ENCODE measurements at regions not wholly inside any gene's neighbourhood (a gene's known extent, or its start where the extent isn't known, plus 50 kb on each side); places are given as distances from the start of the nearest gene placed in this dataset.

- DNase-seq = no peak
Observed at GRCh38 chr7:12085516-12085915, 125.6 kb upstream of the TMEM106B start.

- no peak for DNase-seq
Observed at GRCh38 chr7:12089951-12090756, 120.9 kb upstream of the TMEM106B start.

GRCh38 chr7:12090757-12091221 is 120.3 kb upstream of the TMEM106B start:
- DNase-seq = no peak

- DNase-seq = no peak
Observed at GRCh38 chr7:12091231-12091630, 119.9 kb upstream of the TMEM106B start.

- no peak for DNase-seq
Observed at GRCh38 chr7:12092499-12093130, 118.5 kb upstream of the TMEM106B start.

GRCh38 chr7:12093365-12093764 is 117.7 kb upstream of the TMEM106B start:
- DNase-seq = no peak

- DNase-seq = no peak
Observed at GRCh38 chr7:12094365-12094921, 116.7 kb upstream of the TMEM106B start.

- DNase-seq = no peak
Observed at GRCh38 chr7:12102126-12102525, 109.0 kb upstream of the TMEM106B start.

DNA sequence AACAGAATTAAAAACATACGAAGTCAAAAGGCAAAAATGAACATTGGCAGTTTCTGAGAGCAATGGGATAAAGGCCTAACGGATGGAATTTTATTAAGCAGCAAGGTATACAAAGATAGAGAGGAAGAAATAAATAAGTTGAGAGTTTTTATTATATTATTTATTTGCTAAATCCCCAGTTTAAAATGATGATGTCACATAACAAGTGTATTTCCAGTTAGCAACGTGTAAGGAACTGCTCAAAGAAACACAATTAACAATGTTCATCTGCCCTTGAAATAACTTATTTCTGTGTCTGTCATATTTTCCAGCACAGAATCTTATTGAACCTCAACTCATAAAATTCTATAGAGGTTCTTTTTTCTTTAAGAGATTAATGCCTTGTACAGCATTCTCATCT is 108.6 kb upstream of the TMEM106B start:
- DNase-seq = no peak

DNA sequence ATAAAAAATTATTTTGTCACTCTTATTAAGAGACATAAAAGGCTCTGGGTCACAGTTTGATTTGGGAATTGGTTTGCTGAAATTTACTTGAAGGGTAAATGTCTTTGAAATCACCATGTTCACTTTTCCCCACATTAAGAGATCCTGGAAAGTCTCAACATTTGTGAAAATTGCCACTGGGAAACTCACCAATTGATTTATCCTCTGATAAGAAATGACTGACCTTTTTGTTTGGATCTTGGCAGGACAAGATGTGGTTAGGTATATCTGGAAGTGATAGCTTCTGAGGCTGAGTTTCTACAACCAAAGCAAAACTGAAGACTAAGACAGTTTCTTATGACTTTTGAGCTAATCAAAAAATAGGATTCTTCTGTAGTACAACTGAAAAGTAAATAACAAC is 107.1 kb upstream of the TMEM106B start:
- DNase-seq = no peak

GRCh38 chr7:12107381-12107780 is 103.7 kb upstream of the TMEM106B start:
- no peak for DNase-seq

- no peak for DNase-seq
Observed at GRCh38 chr7:12107841-12108254, 103.2 kb upstream of the TMEM106B start.

GRCh38 chr7:12110425-12110824 is 100.7 kb upstream of the TMEM106B start:
- no peak for DNase-seq

- peak; percentile 80 for DNase-seq
Observed at GRCh38 chr7:12111422-12112405, 99.4 kb upstream of the TMEM106B start.

GRCh38 chr7:12117170-12117569 is 93.9 kb upstream of the TMEM106B start:
- no peak for DNase-seq

DNA sequence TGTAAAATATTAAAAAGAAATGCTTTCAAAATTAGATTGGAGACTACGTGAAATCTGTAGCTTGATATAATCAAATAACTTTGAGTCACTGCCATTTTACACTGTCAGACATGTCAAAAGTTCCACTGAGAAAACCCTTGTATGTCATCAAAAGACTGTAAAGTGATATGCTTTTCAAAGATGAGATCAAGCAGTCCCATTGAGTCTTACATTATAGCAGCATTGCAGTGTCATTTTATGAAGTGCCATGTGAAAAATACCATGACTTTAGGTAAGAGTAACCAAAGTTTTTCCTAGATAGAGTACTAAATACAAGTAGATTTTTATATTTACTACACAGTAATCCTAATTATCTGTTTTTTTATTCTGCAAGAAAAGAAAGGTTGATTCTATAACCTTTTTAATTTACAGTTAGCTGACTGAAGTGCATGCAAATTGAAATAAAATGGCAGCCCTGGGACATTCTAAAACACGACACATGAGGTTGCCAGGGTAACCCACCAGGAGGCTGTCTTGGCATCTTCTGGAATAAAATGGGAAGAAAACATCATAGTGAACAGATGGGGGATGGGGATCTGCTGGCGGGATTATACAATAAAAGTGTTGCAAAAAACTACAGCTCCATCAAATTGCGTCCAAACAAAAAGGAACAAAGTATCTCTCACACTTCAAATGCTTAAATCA is 91.3 kb upstream of the TMEM106B start:
- peak; percentile 73 for DNase-seq

DNA sequence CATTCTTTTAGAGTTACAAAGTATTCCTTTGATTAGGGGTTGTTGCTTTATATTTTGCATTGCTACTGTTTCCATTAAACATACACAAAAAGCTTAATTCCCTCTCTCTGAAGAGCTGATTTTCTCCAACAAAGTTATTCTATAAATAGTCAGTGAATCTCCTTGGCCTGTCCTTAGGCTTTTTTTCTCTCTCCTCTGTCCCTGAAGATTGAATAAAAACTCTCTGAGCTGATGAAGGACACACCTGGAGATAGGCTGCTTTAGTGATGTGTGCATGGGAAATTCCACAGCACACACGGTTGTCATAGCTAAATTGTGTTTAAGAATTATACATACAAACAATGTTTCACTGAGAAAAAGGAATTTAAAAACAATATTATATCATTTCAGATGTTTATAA is 90.5 kb upstream of the TMEM106B start:
- no peak for DNase-seq

DNA sequence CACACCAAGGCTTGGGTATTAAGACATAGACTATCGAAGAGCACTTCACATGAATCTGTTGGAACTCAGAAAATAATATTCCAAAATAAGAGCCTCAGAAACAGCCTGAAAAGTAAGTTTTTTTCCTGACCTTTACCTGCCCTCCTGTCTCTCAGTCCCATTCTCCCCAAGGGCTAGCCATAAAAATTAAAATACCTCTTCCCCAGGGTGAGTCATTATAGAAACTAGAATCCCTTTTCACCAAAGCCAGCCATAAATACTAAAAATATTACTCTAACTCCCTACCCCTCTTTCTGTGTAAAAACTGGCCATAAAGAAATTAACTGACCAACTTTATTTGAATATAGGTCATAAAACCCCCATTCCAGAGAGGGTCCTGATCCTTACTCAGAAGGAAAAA is 87.9 kb upstream of the TMEM106B start:
- no peak for DNase-seq

DNA sequence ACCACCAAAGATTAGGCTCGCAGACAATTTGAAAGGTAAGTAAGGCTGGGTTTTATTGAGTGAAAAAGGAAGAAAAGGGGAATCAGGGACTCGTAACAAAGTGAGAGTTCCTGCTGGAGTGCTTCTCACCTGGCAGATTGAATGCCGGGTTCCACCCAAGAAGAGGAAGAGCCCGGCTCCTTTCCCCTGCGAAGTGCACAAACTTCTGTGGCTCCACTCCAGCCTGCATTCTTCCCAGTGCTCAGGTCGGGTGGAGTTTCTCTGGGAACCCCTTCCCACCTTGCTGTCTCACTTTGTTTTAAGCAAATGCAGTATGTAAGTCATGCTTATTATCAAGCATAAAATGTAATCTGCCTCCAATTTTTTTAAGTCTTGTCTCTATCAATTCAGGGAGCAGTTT is 87.1 kb upstream of the TMEM106B start:
- no peak for DNase-seq

DNA sequence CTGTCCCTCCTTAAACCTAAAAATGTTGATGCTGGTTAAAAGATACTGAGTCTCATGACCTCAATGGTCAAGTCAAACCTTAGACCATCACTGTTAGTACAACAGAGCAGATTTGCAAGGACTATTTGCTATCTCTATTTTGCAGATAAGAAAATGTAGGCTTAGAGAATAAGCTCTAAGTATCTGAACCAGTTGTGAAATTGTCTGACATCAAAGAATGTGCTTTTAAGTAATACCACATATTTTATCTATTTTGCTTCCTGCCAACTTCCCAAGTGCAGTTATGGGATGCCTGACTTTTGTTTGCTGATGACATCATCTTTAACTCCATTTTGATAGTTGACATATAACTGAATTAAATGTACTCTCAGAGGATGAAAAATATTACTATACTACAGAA is 83.6 kb upstream of the TMEM106B start:
- DNase-seq = no peak

DNA sequence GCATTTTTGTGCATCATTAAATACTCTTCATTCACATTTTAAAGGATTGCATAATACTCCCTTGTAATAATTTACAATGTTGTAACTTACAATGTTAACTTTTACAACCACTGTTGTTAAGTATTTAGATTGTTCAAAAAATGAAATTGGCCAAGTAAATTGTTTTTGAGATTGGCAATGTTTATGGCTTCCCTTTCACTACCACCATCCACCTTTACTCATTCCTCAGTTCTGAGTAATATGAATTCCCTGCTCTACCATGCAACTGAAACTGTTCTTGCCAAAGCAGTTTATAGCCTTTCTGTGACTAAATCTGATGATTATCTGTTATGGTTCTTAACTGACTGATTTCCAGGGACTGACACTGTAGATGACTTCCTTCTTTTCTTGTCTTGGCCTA is 80.5 kb upstream of the TMEM106B start:
- no peak for DNase-seq

GRCh38 chr7:12131122-12131521 is 80.0 kb upstream of the TMEM106B start:
- DNase-seq = no peak

Measured in NCI-H2227 treated with DMSO at 0.1 percent for 48 hours (cell line).